Hematopoietic multipotent progenitor cell treated with erythropoietin and hydrocortisone succinate and interleukin-3 and kit ligand, for 15 days (in vitro differentiated cells): ENCODE measurements at regions not wholly inside any gene's neighbourhood (a gene's known extent, or its start where the extent isn't known, plus 50 kb on each side); places are given as distances from the start of the nearest gene placed in this dataset.

Experiments used
- DNase-seq: peaks from one replicate; pipeline ENCODE4 v3.0.0-alpha.2; 2015; ENCODE audit warnings: low spot score

DNA sequence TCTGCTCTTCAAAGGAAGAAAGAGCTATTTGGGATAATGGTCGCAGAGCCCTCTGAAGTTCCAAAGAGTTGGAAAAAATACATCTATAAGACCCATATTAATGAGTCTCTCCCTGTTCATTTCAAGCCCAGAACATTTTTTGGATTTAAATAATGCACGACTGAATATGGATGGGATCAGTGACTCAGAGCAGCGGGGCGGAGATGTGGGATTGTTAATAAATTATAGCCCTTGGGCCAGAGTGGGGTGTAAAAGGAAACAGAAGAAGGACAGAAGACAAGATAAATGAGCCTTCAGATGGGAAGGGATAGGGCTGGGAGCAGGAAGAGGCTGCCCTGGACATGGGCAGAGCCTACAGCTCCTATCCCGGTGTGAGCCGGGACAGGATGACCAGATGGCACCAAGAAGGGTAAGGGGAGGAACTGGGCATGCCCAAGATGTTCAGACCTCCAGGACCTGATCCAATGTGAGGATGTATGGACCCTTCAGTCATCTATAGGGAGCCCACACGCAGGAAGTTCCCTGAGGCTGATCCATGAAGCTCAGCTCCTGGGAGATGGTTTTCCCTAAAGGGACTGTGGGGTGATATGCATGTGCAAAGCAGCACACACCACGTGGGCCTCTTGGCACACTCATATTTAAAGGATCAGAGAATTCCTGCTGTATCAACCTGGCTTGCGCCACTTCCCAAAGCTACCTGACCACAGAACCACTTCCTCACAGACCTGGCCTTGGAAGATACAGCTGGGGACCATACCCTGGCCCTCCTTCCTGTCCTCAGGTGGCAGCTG lies 96.1 kb upstream of the PLXNA4 start:
- no peak for DNase-seq

DNA sequence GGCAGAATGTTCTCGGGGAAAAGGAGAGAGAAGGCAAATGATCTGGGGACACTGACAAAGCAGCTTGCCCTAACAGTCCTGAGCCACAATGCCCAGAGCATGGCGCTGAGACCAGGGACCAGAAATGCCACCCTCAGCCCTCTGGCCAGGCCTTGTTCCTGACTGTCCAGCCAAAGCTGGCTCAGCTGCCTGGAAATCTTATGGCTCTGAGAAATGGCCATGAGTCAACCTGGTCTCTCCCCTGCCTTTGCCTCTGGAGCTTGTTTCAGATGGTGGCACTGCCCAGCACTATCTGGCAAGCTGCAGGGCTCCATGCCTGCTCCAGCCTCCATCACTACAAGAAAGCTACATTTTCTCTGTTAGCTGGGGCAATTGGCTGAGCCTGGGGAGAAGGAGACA lies 90.5 kb upstream of the PLXNA4 start:
- no peak for DNase-seq

DNA sequence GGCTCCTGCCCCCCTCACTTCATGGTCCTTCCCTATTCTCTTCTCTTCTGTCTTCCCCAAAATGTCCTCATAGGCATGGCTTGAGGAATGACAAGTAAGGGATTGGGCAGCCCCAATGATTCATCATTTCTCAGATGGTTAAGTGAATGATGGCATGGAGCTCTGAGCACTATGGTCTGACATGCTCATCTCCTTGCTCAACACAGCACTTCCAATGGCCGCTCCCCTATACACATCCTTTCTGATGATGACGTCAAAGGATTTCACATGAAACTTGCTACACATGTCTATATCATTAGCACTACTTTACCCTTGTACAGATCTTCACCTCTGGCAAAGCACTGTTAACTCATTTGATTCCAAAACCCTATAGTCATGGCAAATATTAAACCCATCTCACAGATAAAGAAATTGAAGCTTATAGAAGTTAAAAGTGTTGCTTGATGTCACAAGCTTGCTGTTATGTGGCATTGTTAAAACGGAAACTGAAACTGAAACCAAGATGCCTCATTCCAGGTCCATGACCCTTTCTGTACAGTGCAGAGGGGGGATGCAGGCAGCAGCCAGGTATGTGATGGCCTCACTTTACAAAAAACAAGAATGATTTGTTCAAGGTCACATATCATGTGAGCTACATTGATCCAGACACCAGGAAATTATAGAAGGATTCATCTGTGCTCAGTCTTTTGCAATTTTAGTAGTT lies 90.0 kb upstream of the PLXNA4 start:
- no peak for DNase-seq

DNA sequence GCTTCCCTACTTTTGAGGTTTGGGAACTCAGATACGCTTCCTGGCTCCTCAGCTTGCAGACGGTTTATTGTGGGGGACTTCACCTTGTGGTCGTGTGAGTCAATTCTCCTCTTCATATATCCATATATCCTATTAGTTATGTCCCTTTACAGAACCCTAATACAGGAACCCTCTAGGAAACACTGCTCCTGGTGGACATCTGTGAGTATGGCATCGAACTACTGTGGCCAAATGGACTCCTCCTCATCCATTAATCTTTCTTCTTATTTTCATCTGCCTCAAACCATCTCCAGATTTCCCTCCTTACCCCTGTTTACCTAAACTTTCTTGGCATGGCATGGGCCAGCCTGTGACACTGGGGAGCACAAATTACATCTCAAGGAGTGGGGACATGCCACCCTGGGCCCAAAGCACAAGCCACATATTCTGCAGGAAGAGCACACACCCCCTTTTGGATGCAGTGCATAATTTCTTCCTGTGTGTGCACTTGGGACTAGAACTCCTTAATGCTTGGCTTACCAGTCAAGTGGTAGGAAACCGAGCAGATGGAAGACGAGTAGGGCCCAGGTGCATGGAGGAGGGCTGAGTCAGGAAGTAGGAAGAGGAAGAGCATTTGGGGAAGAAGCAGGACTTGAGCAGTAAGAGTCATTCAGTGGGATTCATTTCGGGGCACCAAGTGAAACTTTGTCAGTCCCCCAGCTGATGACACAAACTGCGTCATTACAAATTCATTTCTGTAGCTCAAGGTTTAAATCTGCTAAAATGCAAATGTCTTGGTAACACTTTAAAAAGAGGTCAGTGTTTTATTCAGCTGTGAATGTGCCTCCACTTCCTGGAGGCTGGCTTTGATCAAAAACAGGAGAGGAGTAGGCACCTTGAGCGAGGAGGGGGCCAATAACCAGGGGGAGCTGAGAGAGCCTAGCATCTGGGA lies 80.8 kb upstream of the PLXNA4 start:
- no peak for DNase-seq

DNA sequence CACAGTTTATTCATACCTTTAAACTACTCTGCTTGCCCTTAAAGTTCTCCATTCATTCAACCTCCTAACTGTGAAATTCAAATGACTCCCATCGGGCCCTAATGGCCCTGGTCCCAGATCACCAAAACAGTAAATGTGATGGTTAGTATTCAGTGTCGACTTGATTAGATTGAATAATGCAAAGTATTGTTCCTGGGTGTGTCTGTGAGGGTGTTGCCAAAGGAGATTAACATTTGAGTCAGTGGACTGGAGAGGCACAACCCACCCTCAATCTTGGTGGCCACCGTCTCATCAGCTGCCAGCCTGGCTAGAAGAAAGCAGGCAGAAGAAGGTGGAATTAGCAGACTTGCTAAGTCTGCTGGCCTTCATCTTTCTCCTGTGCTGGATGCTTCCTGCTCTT lies 80.1 kb upstream of the PLXNA4 start:
- no peak for DNase-seq

DNA sequence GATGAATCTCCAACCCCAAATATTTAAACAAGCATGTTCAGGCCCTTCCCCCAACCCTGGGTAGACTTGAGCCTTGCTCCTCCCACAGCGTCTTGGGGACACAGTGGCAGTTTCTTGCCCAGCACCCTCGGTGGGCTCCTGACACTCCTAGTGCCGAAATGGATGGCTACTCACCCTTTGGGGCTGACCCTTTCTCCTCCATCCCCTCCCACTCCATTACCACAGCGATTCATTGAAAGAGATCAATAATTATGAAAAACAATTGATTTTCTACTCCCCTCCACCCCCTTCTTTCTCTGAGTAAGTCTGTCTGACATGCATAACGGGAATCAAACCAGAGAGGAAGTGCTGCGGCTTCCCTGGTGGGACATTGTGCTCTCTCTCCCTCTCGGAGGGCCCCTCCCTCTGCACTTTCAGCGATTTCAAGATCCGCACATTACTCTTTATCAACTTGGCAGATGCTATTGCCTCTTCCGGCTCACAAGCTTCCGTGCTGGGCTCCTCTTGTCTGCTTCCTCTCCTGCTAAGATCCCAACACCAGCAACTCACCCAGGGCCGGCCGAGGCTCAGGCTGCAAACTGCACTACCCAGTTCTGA lies 79.0 kb upstream of the PLXNA4 start:
- no peak for DNase-seq

DNA sequence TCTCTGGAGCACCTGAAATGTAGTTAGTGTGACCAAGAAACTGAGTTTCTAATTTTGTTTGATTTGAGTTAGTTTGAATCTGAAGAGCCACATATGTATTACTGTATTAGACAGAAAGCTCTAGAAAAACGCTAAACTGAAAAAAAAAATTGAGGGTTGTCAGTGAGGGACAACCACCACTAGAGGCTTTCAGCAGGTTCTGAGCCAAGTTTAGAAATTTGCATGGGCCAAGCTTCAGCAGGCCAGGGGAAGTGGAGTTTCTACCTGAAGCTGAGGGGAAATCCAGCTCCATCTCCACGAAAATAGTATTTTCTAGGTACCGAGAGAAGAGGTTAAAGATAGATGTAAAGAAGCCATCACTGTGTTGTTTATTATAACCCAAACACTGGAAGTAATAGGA lies 77.9 kb upstream of the PLXNA4 start:
- DNase-seq: no peak

DNA sequence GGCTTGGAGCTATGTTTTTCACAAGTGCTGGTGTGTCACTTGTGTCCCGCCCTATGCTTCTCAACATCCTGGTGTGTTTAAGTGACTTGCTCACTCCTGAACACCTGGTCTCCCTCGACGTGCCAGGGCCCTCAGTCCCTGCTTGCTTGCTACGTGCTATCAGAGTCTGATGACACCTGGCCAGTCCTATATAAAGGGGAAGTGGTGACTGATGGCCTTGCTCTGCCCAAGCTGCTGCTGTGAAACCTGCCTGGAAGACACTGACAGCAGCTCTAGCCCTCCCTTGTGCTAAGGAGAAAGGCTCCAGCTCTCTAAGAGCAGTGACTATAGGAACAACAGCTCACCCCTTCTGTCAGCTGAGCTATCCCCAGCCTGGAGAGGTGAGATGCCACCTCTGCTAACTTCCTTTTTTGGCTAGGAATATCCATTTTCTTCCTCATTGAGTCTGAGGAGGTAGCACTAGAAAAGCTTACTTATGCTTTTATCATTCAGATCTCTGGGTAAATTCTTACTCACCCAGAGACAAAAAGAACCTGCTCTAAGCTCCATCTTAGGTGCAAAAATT lies 77.2 kb upstream of the PLXNA4 start:
- DNase-seq: no peak

DNA sequence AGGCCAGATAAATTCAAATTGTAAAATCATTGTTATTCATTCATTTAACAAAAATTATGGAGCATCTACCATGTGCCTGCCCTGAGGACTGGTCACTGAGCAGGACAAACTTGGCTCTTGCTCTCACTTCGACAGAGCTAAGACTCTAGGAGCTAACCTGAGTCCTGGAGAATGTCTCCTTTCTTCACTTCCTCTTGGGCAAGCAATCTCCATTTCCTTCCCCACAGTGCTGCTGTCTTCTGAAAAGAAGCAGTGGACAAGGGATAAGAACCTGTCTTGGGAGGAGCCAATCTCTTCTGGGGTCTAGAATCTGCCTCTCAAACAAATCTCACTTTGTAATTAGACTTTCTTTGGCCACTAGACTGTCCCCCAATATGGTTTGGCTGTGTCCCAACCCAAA lies 76.2 kb upstream of the PLXNA4 start:
- DNase-seq: no peak

DNA sequence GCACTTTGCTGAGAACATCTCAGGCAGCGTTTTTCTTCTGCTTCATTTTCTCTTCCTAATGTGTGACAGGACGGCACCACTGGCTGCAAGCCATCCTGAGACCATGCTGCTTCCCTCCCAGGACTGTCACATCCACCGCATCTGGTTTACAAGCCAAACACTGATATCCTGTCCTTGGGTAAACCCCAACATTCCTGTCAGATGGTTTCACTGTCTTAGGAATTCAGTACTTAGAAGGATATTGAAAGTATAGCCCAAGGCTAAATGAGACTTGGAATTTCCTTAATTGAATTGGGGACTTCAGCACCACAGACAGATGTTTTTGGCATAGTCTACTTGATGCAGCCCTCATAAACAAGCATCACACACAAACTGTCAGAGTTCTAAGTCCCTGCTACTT lies 74.2 kb upstream of the PLXNA4 start:
- DNase-seq: no peak

DNA sequence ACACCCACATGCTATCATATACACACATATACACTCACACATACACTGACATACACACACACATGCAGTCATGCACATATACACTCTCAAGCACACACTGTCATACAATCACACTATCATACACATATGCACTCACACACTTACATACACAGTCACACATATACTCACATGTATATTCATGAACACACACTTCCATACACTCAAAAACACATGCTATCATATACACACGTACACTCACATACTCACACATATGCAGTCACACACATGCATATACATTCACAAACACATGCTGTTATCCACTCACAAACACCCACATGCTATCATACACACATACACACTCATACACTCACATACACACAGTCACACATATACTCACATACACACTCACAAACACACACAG lies 71.0 kb upstream of the PLXNA4 start:
- DNase-seq: no peak

DNA sequence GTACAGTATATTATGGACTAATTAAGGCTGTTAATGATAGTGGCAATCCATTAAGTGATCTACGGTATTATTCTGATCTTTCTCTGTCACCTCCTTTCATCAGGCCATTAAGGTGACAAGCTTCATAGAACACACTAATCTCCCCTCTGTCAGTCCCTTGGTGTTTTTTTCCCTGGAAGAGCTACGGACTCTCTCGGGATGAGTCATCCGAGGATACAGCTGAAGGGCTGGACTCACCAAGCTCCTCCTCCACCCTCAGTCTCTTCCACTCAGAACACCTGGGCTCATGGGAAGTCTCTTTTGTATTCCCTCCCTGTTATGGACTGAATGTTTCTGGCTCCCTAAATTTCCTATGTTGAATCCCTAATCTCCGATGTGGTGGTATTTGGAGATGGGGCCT lies 69.8 kb upstream of the PLXNA4 start:
- DNase-seq: no peak

DNA sequence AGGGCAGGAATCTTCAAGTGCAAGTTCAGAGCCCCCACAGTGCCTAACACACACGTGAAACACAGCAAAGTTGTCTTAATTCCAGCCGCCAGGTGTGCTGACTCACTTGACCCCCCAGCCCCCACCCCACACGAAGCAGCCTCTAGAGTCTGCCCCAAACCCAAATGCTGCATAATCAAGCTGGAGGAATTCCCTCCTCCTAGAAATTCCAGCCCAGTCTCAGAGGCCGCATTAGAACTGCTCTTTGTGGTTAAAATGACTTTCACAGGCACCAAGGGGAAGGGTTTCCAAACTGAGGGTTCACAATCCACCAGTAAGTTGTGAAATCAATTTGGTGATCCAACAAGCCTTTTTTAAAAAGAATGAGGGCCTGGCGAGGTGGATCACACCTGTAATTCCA lies 67.0 kb upstream of the PLXNA4 start:
- DNase-seq: no peak

DNA sequence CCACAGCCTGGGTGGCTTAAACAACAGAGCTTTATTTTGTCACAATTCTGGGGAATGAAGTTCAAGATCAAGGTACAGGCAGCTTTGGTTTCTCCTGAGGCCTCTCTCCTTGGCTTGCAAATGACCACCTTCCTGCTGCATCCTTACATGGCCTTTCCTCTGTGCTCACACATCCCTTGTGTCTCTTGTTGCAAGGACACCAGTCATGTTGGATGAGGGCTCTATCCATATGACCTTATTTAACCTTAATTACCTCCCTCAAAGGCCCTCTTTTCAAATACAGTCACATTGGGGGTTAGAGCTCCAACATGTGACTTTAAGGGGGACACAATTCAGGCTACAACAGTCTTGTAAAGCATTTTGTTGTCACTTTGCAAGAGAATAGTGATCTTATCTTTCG lies 65.0 kb upstream of the PLXNA4 start:
- DNase-seq: no peak

DNA sequence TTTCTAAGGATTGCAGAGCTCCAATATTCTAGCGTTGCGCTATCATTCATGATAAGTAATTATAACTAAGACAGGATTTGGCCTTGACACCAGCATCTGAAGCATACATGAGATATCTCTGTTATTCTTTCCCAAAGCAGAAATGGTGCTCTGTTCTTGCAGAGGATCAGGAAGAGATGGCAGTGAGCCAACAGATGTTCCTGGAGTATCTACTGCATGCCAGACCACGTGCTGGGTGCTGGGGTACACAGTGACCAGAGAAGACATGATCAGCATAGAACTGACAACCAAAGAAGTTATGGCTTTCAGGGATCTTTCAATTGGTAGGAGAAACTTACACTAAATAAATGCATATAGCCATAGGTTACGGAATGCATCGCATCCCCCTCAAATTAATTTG lies 63.7 kb upstream of the PLXNA4 start:
- no peak for DNase-seq

DNA sequence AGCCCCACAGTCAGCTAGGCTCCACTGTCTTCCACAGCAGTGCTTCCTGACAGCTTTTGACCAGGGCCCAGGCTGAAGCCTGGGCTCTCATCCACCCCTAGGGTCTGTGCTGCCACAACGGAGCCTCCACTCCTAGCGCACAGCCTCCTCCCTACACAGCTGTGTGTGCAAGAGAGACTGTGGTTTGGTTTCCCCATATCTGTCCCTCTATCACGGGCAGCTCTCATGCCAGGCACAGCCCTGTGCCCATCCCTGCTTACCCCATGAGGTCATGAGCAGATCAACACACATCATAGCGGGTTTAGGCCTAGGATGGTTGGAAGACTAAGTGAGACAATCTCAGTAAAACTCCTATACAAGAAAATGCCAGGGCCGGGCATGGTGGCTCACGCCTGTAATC lies 61.7 kb upstream of the PLXNA4 start:
- DNase-seq: no peak

DNA sequence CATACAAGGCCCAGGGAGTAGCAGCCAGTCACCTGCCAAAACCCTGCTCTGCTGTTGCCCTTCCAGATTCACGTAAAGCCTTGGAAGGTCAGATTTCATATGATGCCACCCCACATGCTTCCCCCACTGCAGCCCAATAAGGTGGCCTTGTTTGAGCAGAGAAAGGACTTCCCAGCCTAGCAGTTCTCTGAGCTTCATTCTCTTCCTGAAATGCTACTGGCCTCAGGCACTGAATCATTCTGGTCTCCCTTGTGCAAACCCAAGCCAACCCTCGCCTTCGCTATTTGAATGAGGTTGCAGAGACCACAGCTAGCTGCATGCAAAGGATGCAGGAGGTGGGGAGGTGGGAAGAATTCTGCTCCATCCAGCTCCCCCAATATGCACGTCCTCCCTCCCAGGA lies 60.3 kb upstream of the PLXNA4 start:
- no peak for DNase-seq

DNA sequence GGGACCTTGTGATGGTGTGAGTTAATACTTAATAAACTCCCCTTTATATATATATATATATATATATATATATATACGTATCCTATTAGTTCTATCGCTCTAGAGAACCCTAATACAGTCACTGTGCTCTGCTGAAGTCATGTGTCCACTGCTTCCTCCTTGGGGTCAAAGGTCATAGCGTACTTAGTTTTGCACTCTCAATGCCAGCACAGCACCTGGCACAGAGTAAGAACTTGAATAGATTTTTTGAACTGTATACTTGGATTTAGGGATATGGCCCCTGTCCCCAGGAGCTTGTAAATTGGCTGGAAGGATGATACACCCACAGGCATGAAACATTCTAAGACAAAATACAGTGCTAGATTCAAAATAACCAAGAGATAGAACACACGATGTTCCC lies 58.9 kb upstream of the PLXNA4 start:
- no peak for DNase-seq

DNA sequence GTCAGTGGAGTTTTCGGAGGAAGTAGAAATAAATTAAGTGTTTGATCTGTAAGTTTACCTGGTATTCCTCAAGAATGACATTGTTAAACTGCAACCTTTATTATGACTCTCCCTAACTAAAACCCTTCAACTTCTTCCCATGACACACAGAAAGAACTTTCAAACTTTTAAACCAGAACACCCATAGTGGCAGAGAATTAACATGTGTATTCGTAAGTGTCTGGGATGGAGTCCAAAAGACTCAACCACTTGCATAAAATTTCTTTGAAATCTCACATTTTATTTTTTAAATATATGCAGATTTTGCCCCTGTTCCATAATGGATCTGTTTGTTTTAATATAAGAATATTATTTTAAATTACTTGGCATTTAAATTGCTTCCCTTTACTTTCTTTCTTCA lies 54.6 kb upstream of the PLXNA4 start:
- DNase-seq: no peak
